HG03139 (cell line): ENCODE measurements at regions not wholly inside any gene's neighbourhood (a gene's known extent, or its start where the extent isn't known, plus 50 kb on each side); places are given as distances from the start of the nearest gene placed in this dataset.

Source experiments
- ATAC-seq: cut with Tn5 transposase; IDR thresholded peaks from one replicate; pipeline ENCODE4 v1.9.1; 2021; ENCODE audit not compliant: unreplicated experiment

DNA sequence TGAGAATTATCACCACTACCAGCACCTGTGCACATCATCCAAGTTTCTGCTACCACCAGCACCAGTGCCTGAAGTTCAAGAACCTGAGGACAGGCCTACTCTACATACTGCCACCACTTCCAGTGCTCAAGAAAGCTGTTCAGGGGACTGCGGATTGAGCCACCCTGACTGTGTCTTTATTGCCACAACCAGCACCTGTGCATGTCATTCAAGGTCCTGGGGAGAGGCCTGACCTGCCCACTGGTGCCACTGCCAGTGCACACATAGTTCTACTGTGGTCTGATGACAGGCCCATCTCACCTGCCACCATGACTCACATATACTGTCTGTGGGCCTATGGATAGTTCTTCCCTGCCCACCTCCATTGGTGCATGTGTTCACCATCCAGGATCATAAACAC lies 559.4 kb downstream of the COL12A1 start:
- no peak for ATAC-seq

DNA sequence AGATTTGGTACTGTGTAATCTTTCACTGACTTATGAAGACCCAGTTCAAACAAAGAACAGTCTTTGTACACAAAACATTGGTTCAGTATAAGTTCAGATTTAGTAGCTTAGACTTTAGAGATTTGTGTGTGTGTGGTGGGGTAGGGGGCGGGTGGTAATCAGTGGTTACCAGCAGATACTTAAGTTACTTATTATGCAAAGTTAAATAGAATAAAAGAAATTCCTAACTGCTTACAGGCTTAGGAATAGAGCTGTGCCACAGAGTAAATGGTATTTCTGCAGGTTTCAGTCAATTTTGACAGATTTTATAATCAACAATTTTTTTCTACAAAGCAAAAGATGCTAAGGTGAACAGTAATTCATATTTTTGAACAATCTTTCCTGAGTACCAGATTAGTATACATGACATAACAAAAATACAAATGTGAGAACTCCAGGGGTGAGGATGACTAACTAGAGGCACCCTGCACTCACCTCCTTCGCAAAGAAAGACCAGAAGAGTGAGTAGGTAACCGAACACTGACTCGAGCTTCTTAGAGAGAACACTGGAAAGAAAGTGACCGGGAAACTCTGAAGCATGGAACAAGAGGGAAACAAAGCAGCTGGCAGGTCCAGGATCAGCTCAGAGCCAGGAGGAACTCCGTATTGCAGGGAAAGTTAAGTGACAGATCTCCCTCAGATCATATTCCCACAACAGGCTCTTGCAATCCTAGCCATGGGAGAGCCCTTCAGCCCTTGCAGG lies 560.6 kb downstream of the COL12A1 start:
- no peak for ATAC-seq

DNA sequence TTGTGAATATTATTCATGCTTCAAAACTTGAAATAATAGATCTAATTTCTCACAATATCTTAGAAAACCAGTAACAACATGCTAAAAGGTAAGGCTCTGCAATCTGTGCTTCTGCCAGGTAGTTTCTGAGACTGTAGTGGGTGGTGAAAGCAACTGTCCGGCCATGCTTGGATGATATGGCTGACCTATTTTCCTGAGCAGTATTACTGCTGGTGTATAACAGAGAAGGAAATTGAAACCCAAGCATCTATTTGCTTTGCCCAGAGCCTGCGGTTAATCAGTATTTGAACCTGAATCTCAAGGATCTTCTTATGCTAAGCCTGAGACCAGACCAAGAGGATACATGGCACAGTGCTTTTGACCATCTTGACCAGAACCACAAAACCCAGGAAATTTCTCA lies 563.8 kb downstream of the COL12A1 start:
- no peak for ATAC-seq

- ATAC-seq: no peak
Measured at GRCh38 chr6:74638412-74638811, 567.4 kb downstream of the COL12A1 start.

- ATAC-seq: no peak
Measured at GRCh38 chr6:74632196-74632875, 573.5 kb downstream of the COL12A1 start.

- no peak for ATAC-seq
Measured at GRCh38 chr6:74631564-74631963, 574.3 kb downstream of the COL12A1 start.

DNA sequence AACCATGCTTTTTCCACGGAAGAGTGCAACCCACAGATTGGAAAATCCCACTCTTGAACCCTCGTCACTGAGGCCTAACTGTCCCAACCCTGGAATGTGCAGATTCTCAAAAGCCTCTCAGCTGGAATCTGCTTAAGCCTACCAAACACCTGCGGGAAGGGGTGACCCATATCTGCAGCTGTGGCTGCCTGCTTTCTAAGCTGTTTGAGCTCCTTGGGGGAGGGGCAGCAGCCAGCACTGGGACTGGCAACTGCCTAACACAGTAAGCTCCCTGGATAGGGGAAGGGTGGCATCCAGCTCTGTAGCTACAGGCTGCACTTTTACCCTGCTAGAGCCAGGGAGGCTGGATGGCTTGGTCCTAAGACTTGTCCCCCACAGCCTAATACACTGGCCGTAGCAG lies 579.6 kb downstream of the COL12A1 start:
- ATAC-seq: no peak

- no peak for ATAC-seq
Measured at GRCh38 chr6:74623027-74623426, 582.8 kb downstream of the COL12A1 start.

- ATAC-seq: no peak
Measured at GRCh38 chr6:74611220-74611619, 594.6 kb downstream of the COL12A1 start.

DNA sequence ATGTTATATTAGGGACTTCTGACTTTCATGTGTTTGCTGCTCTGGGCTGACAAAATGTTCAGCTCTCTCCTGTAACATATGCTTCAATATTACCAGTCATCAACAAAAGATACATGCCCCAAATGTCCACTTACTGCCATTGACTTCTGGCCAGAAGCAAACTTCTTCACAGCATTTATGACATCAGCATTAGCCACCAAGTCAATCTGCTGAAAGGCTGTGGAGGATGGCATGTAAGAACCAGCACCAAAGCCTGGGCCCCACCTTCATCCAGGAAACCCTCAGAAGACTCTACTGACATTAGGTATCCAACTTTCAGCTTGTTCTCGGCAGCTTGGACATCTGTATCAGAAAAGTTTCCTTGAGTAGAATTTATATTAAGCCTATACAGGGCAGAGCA lies 595.5 kb downstream of the COL12A1 start:
- no peak for ATAC-seq

GRCh38 chr6:74609871-74610270 lies 596.0 kb downstream of the COL12A1 start:
- no peak for ATAC-seq

DNA sequence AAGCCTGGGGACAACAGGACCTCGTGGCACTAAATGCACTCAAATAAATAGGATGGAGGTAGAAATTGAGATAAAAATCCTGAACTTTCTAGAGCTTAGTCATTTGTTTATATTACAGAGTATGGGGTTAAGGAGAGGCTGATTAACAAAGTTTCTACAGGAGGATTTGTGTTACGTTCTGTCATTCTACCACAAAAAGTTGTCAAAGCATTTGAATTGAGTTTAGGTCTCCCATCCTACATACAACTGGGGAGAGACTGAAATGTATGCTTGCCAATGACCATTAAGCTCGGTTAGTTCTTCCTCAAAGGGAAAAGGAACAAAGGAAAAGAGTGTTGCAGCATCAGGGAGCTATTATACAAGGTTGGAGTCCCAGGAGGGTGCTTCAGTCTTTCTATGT lies 597.9 kb downstream of the COL12A1 start:
- ATAC-seq: no peak

- ATAC-seq: no peak
Measured at GRCh38 chr6:74607468-74607867, 598.4 kb downstream of the COL12A1 start.

DNA sequence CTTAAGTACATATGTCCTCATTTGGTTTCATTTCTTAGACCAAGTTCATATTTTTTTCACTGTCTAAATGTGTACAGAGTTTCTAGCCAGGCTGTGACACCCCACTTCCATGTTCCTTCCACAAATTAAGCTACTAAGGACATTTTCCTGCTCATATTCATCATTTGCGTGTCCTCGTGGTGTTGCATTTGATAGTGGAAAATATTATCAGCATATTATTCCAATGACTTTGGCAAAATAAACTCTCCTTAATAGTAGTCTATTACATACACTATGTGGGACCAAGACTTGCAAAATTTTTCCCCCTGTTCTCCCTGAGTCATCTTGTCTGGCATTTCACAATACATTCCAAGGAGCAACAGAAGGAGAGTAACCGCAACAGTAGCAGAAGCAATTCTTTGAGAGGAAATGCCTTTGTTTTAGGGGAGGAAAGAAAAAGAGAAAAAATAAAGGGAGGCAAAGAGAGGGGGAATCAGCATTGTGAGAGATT lies 599.2 kb downstream of the COL12A1 start:
- ATAC-seq: no peak

- no peak for ATAC-seq
Measured at GRCh38 chr6:74605922-74606581, 599.8 kb downstream of the COL12A1 start.

GRCh38 chr6:74604279-74604678 lies 601.6 kb downstream of the COL12A1 start:
- ATAC-seq: no peak

GRCh38 chr6:74603322-74604076 lies 602.4 kb downstream of the COL12A1 start:
- ATAC-seq: no peak

- no peak for ATAC-seq
Measured at GRCh38 chr6:74602206-74602605, 603.6 kb downstream of the COL12A1 start.

DNA sequence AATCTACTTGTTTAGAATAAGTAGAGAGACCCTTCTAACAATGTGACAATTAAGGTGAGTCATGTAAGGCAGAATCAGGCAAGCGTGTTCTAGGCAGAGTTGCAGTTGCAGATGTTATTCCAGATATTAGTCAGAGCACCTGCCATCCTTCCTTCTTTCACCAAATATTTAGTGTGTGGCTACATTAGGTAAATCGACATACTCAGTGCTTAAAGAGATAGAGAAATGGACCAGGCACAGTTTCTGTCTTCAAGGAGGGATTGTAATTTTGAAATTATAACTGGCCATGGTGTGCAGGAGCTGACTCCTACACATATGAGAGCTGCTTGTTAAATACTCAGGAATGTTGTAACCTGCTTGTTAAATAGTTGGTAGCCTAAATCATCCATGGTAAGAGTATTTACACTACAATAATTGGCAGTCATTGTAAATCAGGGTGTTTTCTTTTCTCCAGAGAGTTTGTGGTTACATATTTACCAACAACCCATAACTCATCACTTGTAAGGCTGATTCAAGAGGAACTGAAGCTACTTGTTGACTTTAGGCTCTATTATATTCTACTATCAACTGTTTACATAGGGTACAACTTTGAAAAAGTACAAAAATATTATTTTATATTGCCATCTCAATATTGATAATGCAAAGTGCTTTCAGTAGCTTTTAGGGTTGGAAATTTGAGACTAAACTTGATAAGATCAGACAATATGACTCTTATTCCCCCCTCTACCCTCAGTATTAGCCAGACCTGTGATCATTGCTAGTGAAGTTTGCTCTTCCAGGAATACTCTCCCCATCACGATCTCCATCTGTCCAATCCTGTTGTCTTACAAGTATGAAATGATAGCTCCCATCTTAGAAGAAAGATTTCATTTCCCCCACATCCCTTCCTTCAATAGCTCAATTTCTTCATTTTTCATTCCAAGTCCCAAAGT lies 607.1 kb downstream of the COL12A1 start:
- ATAC-seq: peak; percentile 93

GRCh38 chr6:74597840-74598239 lies 608.0 kb downstream of the COL12A1 start:
- ATAC-seq: peak; percentile 36
